HepG2 (cell line): ENCODE measurements at regions not wholly inside any gene's neighbourhood (a gene's known extent, or its start where the extent isn't known, plus 50 kb on each side); places are given as distances from the start of the nearest gene placed in this dataset.
A peak's percentile ranks its signal among the peaks of the same experiment; 100 is the strongest.
"Not testable (repeated sequence)": the region's sequence is repeated elsewhere in the genome, so short reads cannot be mapped to it uniquely, and the experiment has no call there.

Experiments used
- ATAC-seq: fragments of 200-7000 bp; cut with Tn5 transposase; 3 replicates; pipeline ENCODE4 v1.9.1; 2020; ENCODE audit warnings: mild to moderate bottlenecking, moderate library complexity
- BruUV-seq: library from RNA; stranded (reverse); fragments of 400-500 nt; replicated peaks from 2 replicates; lab custom pipeline; 2021; lab: Mats Ljungman, UMichigan
- CTCF ChIA-PET: fragments of 300-600 bp; formaldehyde crosslinking; extraction: SDS; loops from one replicate; lab custom pipeline; 2021; ENCODE audit warnings: low total read pairs, inconsistent platforms, low intra/inter-chr PET ratio; lab: Yijun Ruan, JAX
- POLR2A ChIA-PET: fragments of 350-600 bp; sonication (Branson Sonifier 250); formaldehyde crosslinking; loops from one replicate; lab custom pipeline; 2020; ENCODE audit warnings: antibody characterized with exemption, inconsistent platforms; lab: Yijun Ruan, JAX
- DNase-seq: peaks from one replicate; pipeline ENCODE4 v3.0.0-alpha.2; 2015; ENCODE audit warnings: low spot score
- FAIRE-seq: peaks from 3 replicates; lab custom pipeline; 2011; peaks lifted over from hg19 to GRCh38; lab: Jason Lieb, UNC
- H2AFZ ChIP-seq: one replicate; pipeline ENCODE4 v1.6.1; 2011; ENCODE audit warnings: low read length, inconsistent platforms
- H3K27ac ChIP-seq: fragments of 300-600 bp; 3 replicates; pipeline ENCODE4 v1.8.0; 2011; ENCODE audit warnings: mixed run types, mild to moderate bottlenecking, mixed read lengths, low read length, inconsistent platforms; ENCODE audit not compliant: insufficient read depth; ENCODE audit errors: extremely low read length
- H3K27me3 ChIP-seq, 2 experiments: fragments of 200-600 bp in 1 of 2; 2 replicates in 1 of 2; 3 replicates in 1 of 2; pipeline versions ENCODE4 v1.6.0 to v1.8.0; 2011; ENCODE audit warnings: low read length in 2 of 2, mild to moderate bottlenecking in 2 of 2, moderate library complexity in 2 of 2, inconsistent platforms in 1 of 2; ENCODE audit not compliant: insufficient read depth in 2 of 2, control insufficient read depth in 1 of 2
- H3K36me3 ChIP-seq, 2 experiments: fragments of 200-600 bp in 1 of 2; replicated peaks in 1 of 2; 2 replicates in 1 of 2; 3 replicates in 1 of 2; pipeline versions ENCODE4 v1.5.1 to v1.8.0; 2011; ENCODE audit warnings: low read length in 2 of 2, inconsistent platforms in 1 of 2; ENCODE audit not compliant: insufficient read depth in 2 of 2, control insufficient read depth in 1 of 2
- H3K4me1 ChIP-seq: 2 replicates; pipeline ENCODE4 v1.5.1; 2012; ENCODE audit warnings: low read length, inconsistent platforms; ENCODE audit not compliant: insufficient read depth
- H3K4me2 ChIP-seq: 2 replicates; pipeline ENCODE4 v1.6.0; 2011; ENCODE audit warnings: low read depth, low read length, inconsistent platforms
- H3K4me3 ChIP-seq, 3 experiments: fragments of 200-600 bp in 1 of 3; sonication (generic), shearing (Covaris generic) in 1 of 3; replicated peaks in 1 of 3; 2 replicates each; pipeline ENCODE4 v1.5.1; 2011 to 2016; ENCODE audit warnings: low read length in 3 of 3, inconsistent platforms in 2 of 3, low read depth in 2 of 3, mild to moderate bottlenecking in 2 of 3, control low read depth in 1 of 3, mixed read lengths in 1 of 3; ENCODE audit not compliant: insufficient read depth in 1 of 3
- H3K79me2 ChIP-seq: one replicate; pipeline ENCODE4 v1.6.1; 2011; ENCODE audit warnings: low read length, inconsistent platforms; ENCODE audit not compliant: insufficient read depth
- H3K9ac ChIP-seq: 2 replicates; pipeline ENCODE4 v1.6.0; 2011; ENCODE audit warnings: mild to moderate bottlenecking, low read depth, low read length, inconsistent platforms; ENCODE audit not compliant: insufficient read depth
- H3K9me3 ChIP-seq: 2 replicates; pipeline ENCODE4 v1.5.1; 2012; ENCODE audit warnings: mild to moderate bottlenecking, low read length
- H4K20me1 ChIP-seq: 2 replicates; pipeline ENCODE4 v1.6.0; 2011; ENCODE audit warnings: inconsistent platforms, mild to moderate bottlenecking, low read length, moderate library complexity; ENCODE audit not compliant: insufficient read depth
- ATF7 ChIP-seq, 2 experiments: fragments of 450-650 bp in 1 of 2; sonication (generic) in 1 of 2; formaldehyde crosslinking in 1 of 2; IDR thresholded peaks; 2 replicates each; pipeline versions ENCODE4 v1.4.0 to v1.6.1; 2016 to 2020; ENCODE audit warnings: antibody characterized with exemption in 1 of 2, mild to moderate bottlenecking in 1 of 2, missing genetic modification reagents in 1 of 2
- CEBPB ChIP-seq: IDR thresholded peaks from 2 replicates; pipeline ENCODE4 v1.6.1; 2011; ENCODE audit warnings: low read depth, low read length, improper control_type of control experiment, borderline replicate concordance
- CREB1 ChIP-seq, 2 experiments: fragments of 450-650 bp in 1 of 2; IDR thresholded peaks; 2 replicates each; pipeline ENCODE4 v1.6.1; 2016 to 2017; ENCODE audit warnings: control low read depth in 1 of 2, mild to moderate bottlenecking in 1 of 2, missing compliant biosample characterization in 1 of 2, missing genetic modification characterization in 1 of 2
- PCBP1 ChIP-seq: fragments of 200-400 bp; formaldehyde crosslinking; IDR thresholded peaks from 2 replicates; pipeline ENCODE4 v1.6.1; 2017; ENCODE audit warnings: mild to moderate bottlenecking, low read depth, low read length, borderline replicate concordance
- ZZZ3 ChIP-seq: sonication (generic); formaldehyde crosslinking; IDR thresholded peaks from 2 replicates; pipeline ENCODE4 v1.4.0; 2020; ENCODE audit warnings: missing genetic modification reagents, mild to moderate bottlenecking, borderline replicate concordance
- WGBS: methylation state at CpG from one replicate; pipeline ENCODE4 v1.1.6; 2017; ENCODE audit warnings: low lambda C conversion rate; 5-methylcytosine and 5-hydroxymethylcytosine counted together
- in situ Hi-C: cut with HindIII; loops from 2 replicates; pipeline ENCODE4 v1.10.0; 2017; ENCODE audit warnings: low pct_unique_long_range_greater_than_20kb; ENCODE audit not compliant: extremely low pct_ligation_motif_present
- intact Hi-C: fragments of 100-400 bp; cut with micrococcal nuclease; formaldehyde crosslinking; loops from one replicate; pipeline ENCODE4 v1.10.0; 2022; ENCODE audit not compliant: unreplicated experiment

DNA sequence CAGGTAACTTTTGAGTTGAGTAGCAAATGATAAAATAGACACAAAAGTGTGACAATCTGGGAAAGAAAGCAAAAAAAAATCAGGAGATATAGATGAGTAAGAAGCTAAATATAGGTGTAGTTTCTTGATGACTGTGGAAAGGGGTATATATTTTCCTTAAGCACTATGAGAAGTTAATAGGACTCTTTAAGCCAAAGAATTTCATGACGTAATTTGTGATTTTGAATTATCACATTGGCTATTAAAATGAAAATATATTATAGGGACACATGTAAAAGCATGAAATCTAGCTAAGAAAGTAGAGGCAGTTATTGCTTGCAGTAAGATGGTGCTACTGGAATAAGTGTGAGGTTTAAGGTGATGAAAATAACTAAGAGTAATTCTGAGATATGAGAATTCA is 759.1 kb downstream of the KCNT2 start:
- H3K9me3 ChIP-seq, result no peaks in the 10 kb centered on the region
- POLR2A ChIA-PET, result no interaction called here
- no peak overlapping the region for H3K4me3 ChIP-seq
- H3K79me2 ChIP-seq, result no peaks in the 10 kb centered on the region
- no peak overlapping the region for H3K4me2 ChIP-seq
- intact Hi-C loops, result no loop called here
- in situ Hi-C loops, result no loop called here
- FAIRE-seq, result no peak
- no peak for ATAC-seq
- no TSS peak for BruUV-seq
- H3K36me3 ChIP-seq, result no peaks in the 10 kb centered on the region
- no peak overlapping the region for H3K27ac ChIP-seq
- no peaks in the 10 kb centered on the region for H4K20me1 ChIP-seq
- H2AFZ ChIP-seq, result no peak overlapping the region
- WGBS, result 0% methylated on average over 1 of the region's 1 CpG
- H3K9ac ChIP-seq, result no peak overlapping the region
- H3K4me1 ChIP-seq, result no peaks in the 10 kb centered on the region
- CTCF ChIA-PET, result no interaction called here
- TF ChIP-seq ZZZ3 (CRISPR knock-in tag) (no peak), CREB1 (IDR thresholded peaks at IDR 0.05) (peak; percentile 52; the same call in 1 of the 2 replicates), CREB1 (CRISPR knock-in tag; IDR thresholded peaks at IDR 0.05) (no peak), ATF7 (IDR thresholded peaks at IDR 0.05) (peak; percentile 65), ATF7 (CRISPR knock-in tag; IDR thresholded peaks at IDR 0.05) (no peak), CEBPB (no peak), PCBP1 (no peak)
- no peak for DNase-seq
- H3K27me3 ChIP-seq, result no peaks in the 10 kb centered on the region

DNA sequence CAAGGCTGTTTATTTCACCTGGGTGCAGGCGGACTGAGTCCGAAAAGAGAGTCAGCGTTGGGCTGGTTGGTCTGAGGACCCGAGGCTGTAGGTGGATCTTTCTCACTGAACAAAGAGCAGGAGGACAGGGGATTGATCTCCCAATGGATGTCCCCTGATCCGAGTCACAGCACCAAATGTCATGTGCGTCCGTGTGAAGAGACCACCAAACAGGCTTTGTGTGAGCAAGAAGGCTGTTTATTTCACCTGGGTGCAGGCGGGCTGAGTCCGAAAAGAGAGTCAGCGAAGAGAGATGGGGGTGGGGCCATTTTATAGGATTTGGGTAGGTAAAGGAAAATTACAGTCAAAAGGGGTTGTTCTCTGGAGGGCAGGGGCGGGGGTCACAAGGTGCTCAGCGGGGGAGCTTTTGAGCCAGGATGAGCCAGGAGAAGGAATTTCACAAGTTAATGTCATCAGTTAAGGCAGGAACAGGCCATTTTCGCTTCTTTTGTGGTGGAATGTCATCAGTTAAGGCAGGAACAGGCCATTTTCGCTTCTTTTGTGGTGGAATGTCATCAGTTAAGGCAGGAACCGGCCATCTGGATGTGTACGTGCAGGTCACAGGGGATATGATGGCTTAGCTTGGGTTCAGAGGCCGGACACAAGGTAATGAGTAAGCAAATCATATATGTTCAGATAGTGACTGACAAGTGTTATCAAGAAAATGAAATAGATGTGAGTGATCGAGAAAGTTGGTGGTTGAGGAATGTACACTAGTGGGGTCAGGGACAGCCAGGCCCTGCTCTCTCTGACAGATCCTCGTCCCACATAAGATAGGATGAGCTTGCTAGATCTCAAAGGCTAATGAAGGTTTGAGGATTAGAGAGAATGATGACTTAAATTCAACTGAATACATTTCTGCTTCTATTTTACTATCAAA is 760.0 kb downstream of the KCNT2 start:
- H3K27me3 ChIP-seq, ATAC-seq, DNase-seq, H3K4me3 ChIP-seq, BruUV-seq, H3K4me2 ChIP-seq, H3K79me2 ChIP-seq, intact Hi-C loops, H2AFZ ChIP-seq, FAIRE-seq, H3K27ac ChIP-seq, POLR2A ChIA-PET, in situ Hi-C loops, H3K36me3 ChIP-seq, H3K4me1 ChIP-seq, H3K9ac ChIP-seq, H3K9me3 ChIP-seq, CTCF ChIA-PET, H4K20me1 ChIP-seq: not testable (repeated sequence)
- WGBS, result 31% methylated on average over 19 of the region's 19 CpGs
